ENCODE measurements at regions not wholly inside any gene's neighbourhood (a gene's known extent, or its start where the extent isn't known, plus 50 kb on each side); places are given as distances from the start of the nearest gene placed in this dataset.

DNA sequence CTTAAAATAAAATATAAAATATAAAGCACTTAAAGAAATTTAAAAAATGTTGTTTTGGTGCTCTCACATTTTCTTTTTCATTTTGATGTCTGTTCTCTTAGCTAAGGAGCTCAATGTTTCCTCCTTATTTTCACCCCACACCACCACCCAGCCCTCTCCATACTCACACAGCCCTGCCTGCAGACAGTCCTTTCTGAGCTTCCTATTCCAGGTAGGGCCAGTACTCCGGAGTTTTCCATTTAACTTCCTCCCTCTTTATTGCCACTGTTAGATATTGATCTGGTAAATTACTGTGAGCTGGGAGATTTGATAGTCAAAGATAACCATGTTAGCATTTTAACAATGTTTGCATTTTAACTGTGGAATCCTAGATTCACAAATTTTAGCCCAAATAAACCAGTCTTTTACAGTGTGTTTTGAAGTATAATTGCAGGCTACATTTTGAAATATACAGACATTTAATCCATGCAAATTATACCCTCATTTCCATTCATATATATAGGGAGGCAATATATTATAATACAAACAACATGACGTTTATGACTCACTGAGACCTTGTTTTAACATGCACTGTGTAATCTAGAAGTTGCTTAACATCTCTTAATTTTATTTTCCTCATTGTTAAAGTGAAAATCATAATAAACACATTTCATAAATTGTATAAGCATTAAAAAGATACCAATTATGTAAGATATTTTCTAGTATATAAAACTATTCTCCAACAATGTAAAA, 927.1 kb downstream of the NR2F1-AS1 start:
- TF ChIP-seq GATA2 (IDR thresholded peaks at IDR 0.05; ENCODE audit: low read depth, low read length) (peak; percentile 42; the same call in 1 of the 2 replicates), GATA3 (IDR thresholded peaks at IDR 0.05; ENCODE audit: low read depth, low read length) (no peak)

- TF ChIP-seq GATA2 (IDR thresholded peaks at IDR 0.05; ENCODE audit: low read depth, low read length): no peak
- TF ChIP-seq GATA3 (IDR thresholded peaks at IDR 0.05; ENCODE audit: low read depth, low read length): no peak
Measured at GRCh38 chr5:92652756-92653155, 928.3 kb downstream of the NR2F1-AS1 start.

DNA sequence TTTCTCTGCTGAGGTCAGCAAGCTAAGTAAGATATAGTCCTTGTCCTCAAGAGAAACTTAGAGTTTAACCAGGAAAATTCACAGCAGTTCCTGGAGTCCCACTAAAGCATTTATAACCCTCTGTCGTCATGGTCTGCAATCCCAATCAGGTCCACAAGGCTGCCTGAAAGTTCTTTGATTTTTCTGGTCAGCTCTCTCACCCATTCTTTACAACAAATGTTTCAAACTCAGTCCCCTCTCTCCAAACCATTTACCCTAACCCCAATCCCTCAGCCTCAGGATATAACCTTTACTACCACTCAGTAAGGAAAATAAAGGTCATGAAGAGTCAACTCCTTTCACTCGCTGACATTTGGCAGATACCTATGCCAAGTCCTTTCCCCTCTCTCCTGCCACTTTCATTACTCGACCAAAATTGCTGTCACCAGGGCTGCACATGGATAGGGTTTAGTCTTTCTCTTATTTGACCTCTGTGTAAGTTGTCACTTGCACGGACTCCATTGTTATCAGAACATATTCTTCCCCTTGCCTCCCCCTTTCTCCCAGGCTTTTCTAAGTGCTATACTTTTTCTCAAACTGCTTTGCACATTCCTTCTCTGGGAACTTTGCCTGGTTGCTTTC, 936.6 kb downstream of the NR2F1-AS1 start:
- no peak for TF ChIP-seq GATA3 (IDR thresholded peaks at IDR 0.05; ENCODE audit: low read depth, low read length)
- no peak for TF ChIP-seq GATA2 (IDR thresholded peaks at IDR 0.05; ENCODE audit: low read depth, low read length)

- TF ChIP-seq GATA2 (IDR thresholded peaks at IDR 0.05; ENCODE audit: low read depth, low read length) (peak; percentile 71), GATA3 (IDR thresholded peaks at IDR 0.05; ENCODE audit: low read depth, low read length) (no peak)
Measured at GRCh38 chr5:92641031-92641962, 939.7 kb downstream of the NR2F1-AS1 start.

DNA sequence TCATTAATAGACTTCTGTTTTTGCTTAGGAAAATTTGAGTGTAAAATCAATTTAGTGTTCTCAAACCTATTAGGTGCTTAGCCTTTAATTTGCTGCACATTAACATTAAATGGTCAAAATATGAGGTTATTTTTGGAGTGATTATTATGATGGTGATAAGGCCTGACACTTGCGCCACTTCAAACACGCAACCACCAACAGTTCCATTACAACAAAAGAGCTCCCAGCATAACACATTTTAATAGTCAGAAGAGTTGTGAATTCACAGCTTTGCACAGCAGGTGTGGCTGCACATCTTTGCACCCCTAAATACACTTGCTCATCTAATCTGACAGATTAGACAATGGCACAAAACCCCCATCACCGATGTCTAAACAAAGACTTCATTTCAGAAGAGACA, 940.7 kb downstream of the NR2F1-AS1 start:
- TF ChIP-seq GATA2 (IDR thresholded peaks at IDR 0.05; ENCODE audit: low read depth, low read length) (no peak), GATA3 (IDR thresholded peaks at IDR 0.05; ENCODE audit: low read depth, low read length) (no peak)

DNA sequence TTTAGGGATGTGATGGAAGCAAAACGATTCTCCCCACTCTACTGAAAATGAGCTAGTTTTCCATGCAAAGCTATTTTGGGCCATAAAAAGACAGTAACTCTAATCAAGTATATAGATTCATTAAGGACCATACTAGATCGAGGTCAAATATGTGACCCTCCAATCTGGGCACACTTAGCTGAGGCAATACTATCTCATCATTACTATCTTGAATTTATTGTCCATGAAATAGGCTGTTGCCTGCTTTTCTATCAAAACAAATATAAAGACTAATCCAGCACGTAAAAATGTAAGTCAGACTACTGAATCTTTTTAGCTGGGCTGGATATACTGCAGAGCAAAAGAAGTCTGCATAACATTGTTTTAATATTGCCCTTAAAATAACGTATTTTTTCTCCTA, 943.1 kb downstream of the NR2F1-AS1 start:
- TF ChIP-seq GATA3 (IDR thresholded peaks at IDR 0.05; ENCODE audit: low read depth, low read length) (no peak), GATA2 (IDR thresholded peaks at IDR 0.05; ENCODE audit: low read depth, low read length) (no peak)

DNA sequence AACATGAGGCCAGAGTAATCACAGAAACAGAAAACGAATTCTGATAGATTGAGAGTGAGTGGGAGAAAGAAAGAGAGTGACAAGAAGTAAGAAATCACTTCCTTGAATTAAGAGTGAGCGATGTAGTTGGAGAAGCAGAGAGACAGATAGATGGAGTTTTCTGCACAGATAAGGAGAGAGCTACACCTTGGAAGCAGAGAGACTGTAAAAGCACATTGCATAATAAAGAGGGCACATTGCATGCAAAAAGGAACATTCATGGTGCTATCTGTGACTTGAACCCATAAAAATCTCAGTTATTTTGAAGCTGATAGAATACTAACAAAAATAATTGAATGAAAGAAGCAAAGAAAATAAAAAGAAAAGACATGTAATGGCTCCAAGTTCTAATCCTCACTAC, 943.8 kb downstream of the NR2F1-AS1 start:
- TF ChIP-seq GATA3 (IDR thresholded peaks at IDR 0.05; ENCODE audit: low read depth, low read length) (no peak), GATA2 (IDR thresholded peaks at IDR 0.05; ENCODE audit: low read depth, low read length) (no peak)

DNA sequence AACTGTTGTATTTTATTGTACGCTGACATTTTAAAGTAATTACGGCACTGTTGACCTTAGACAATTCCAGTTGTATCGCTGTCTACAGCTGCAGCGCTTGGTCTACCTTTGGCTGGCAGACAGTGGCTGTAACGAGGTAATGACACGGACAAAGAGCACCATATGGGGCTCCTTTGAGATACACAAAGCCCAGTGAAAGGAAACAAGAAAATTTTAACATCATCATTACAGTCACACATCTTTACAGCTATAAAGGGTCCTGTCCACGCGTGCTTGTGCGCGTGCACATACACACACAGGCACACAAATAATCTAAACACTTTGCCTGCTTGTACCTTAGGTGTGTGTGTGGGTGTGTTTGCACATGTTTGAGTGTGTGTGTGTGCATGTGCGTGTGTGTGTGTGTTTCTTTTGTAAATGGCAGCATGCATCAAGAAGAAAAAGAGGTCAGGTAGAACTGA, 946.0 kb downstream of the NR2F1-AS1 start:
- TF ChIP-seq GATA3 (IDR thresholded peaks at IDR 0.05; ENCODE audit: low read depth, low read length): no peak
- no peak for TF ChIP-seq GATA2 (IDR thresholded peaks at IDR 0.05; ENCODE audit: low read depth, low read length)

DNA sequence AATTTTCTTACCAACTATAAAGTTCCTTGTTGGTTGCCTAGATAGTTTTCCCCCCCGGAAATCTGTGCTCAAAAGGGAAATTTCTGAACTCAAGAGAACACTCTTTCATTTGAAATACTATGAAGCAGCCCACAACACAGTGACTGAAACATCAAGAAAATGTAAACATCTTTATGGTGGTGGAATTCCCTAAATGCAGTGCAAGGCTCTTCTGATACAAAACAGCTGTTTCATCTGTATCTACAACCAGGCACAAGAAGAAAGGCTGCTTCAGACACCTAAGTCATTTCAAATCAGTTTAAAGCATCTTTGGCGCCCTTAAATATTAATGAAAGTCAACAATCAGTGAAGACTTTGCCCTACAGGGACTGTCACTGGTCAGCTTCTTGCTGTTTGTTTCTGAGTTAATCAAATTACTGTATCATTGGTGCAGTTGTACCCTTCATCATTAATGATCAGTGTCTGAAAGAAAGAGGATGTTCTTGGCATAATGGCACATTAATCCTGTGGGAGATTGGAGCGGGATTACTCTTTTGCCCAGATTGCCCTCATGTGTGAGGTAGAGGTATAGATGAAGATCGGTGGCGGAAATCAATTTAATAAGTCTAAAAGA, 947.0 kb downstream of the NR2F1-AS1 start:
- no peak for TF ChIP-seq GATA3 (IDR thresholded peaks at IDR 0.05; ENCODE audit: low read depth, low read length)
- TF ChIP-seq GATA2 (IDR thresholded peaks at IDR 0.05; ENCODE audit: low read depth, low read length): no peak

DNA sequence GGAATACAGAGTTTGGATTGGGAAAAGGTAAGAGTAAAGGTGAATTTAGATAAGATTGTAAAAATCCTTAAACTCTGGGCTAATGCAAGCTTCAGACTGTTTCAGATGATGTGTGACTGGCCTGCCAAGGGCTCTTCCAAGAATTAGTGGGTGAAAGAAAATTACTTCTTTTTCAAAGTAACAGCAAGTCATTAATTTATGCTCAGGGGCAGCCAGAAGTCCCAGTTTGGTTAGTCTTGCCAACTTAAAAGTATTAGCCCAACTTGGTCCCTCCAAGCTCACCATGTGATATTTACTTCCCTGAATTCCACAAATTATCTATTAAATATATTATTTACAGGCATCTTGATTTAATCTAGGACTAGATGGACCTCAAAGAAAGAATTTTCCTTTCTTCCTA, 947.8 kb downstream of the NR2F1-AS1 start:
- TF ChIP-seq GATA3 (IDR thresholded peaks at IDR 0.05; ENCODE audit: low read depth, low read length) (no peak), GATA2 (IDR thresholded peaks at IDR 0.05; ENCODE audit: low read depth, low read length) (no peak)

GRCh38 chr5:92629574-92629973, 951.4 kb downstream of the NR2F1-AS1 start:
- TF ChIP-seq GATA2 (IDR thresholded peaks at IDR 0.05; ENCODE audit: low read depth, low read length): no peak
- no peak for TF ChIP-seq GATA3 (IDR thresholded peaks at IDR 0.05; ENCODE audit: low read depth, low read length)

DNA sequence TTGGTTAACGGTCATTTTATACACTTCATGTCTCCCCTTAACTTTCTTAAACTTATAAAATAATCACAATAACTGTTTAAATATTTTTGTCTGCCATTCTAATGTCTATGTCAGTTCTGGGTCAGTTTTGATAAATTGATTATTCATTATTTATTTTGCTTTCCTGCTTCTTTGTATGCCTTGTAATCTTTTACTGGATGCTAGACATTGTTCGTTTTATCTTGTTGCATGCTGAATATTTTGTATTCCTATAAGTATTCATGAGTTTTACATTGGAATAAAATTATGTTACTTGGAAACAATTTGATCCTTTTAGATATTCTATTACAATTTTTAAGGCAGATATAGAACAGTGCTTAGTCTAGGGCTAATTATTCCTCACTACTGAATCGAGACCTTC, 952.0 kb downstream of the NR2F1-AS1 start:
- TF ChIP-seq GATA2 (IDR thresholded peaks at IDR 0.05; ENCODE audit: low read depth, low read length) (no peak), GATA3 (IDR thresholded peaks at IDR 0.05; ENCODE audit: low read depth, low read length) (no peak)

DNA sequence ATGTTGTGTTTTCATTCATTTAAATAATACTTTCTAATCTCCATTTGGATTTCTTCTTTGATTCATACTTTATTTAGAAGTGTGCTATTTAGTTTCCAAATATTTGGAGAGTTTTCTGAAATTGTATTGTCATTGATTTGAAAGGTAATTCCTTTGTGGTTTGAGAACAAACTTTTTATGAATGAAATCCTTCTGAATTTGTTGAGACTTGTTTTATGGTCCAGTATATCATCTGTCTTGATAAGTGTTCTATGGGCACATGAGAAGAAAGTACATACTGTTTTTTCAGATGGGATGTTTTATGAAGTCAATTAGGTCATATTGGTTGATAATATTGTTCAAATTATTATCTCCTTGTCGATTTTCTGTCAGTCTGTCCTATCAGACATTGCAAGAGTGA, 953.8 kb downstream of the NR2F1-AS1 start:
- no peak for TF ChIP-seq GATA2 (IDR thresholded peaks at IDR 0.05; ENCODE audit: low read depth, low read length)
- TF ChIP-seq GATA3 (IDR thresholded peaks at IDR 0.05; ENCODE audit: low read depth, low read length): no peak

DNA sequence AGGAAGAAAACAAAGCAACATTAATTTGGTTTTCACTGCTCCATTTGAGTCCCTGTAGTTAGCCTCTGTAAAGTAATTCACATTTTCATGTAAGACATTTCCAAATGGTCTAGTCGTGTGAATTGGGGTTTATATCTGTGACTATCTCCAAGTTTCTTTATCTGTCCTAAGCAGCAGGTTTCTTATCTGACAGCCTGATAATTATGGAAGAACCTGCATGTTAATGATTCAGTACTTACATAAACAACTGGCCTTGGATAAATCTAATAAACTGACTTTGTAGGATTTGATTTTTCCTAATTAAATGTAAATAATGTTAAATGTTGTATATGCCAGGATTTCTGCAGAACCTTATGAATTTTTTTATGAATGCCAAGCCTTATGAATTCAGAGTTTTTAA, 964.9 kb downstream of the NR2F1-AS1 start:
- TF ChIP-seq GATA2 (IDR thresholded peaks at IDR 0.05; ENCODE audit: low read depth, low read length): no peak
- TF ChIP-seq GATA3 (IDR thresholded peaks at IDR 0.05; ENCODE audit: low read depth, low read length): peak; percentile 17; the same call in 1 of the 2 replicates
